NAMALWA (cell line): ENCODE measurements at regions not wholly inside any gene's neighbourhood (a gene's known extent, or its start where the extent isn't known, plus 50 kb on each side); places are given as distances from the start of the nearest gene placed in this dataset.
"Not testable (repeated sequence)": the region's sequence is repeated elsewhere in the genome, so short reads cannot be mapped to it uniquely, and the experiment has no call there.

Experiments
- DNase-seq: peaks from one replicate; pipeline ENCODE4 v3.0.0-alpha.2; 2015; ENCODE audit warnings: low spot score

- DNase-seq = no peak
Observed at GRCh38 chr15:62218841-62219240, 53.8 kb upstream of the C2CD4B start.

- no peak for DNase-seq
Observed at GRCh38 chr15:62219799-62220198, 54.7 kb upstream of the C2CD4B start.

GRCh38 chr15:62223020-62223419, 57.9 kb upstream of the C2CD4B start:
- no peak for DNase-seq

GRCh38 chr15:62228604-62229003, 63.5 kb upstream of the C2CD4B start:
- no peak for DNase-seq

- DNase-seq = no peak
Observed at GRCh38 chr15:62231856-62232255, 66.8 kb upstream of the C2CD4B start.

- DNase-seq = no peak
Observed at GRCh38 chr15:62240121-62241096, 75.3 kb upstream of the C2CD4B start.

- peak; percentile 8 for DNase-seq
Observed at GRCh38 chr15:62241135-62241770, 76.2 kb upstream of the C2CD4B start.

- DNase-seq = no peak
Observed at GRCh38 chr15:62242999-62243398, 77.9 kb upstream of the C2CD4B start.

GRCh38 chr15:62244762-62245161, 79.7 kb upstream of the C2CD4B start:
- DNase-seq = peak; percentile 7

- DNase-seq = no peak
Observed at GRCh38 chr15:62248277-62248984, 83.3 kb upstream of the C2CD4B start.

- DNase-seq = no peak
Observed at GRCh38 chr15:62249501-62249900, 84.4 kb upstream of the C2CD4B start.

- DNase-seq = no peak
Observed at GRCh38 chr15:62250186-62250585, 85.1 kb upstream of the C2CD4B start.

- no peak for DNase-seq
Observed at GRCh38 chr15:62250978-62251377, 85.9 kb upstream of the C2CD4B start.

GRCh38 chr15:62253294-62253693, 88.2 kb upstream of the C2CD4B start:
- no peak for DNase-seq

- DNase-seq = peak; percentile 72
Observed at GRCh38 chr15:62254137-62254934, 89.3 kb upstream of the C2CD4B start.

- not testable (repeated sequence) for DNase-seq
Observed at GRCh38 chr15:62256430-62256829, 91.3 kb upstream of the C2CD4B start.

GRCh38 chr15:62257996-62258521, 93.0 kb upstream of the C2CD4B start:
- DNase-seq = no peak

GRCh38 chr15:62262305-62262941, 97.3 kb upstream of the C2CD4B start:
- no peak for DNase-seq

- DNase-seq = no peak
Observed at GRCh38 chr15:62264196-62264595, 99.1 kb upstream of the C2CD4B start.

GRCh38 chr15:62269504-62269903, 104.4 kb upstream of the C2CD4B start:
- DNase-seq = no peak
